ENCODE measurements at regions not wholly inside any gene's neighbourhood (a gene's known extent, or its start where the extent isn't known, plus 50 kb on each side); places are given as distances from the start of the nearest gene placed in this dataset.

DNA sequence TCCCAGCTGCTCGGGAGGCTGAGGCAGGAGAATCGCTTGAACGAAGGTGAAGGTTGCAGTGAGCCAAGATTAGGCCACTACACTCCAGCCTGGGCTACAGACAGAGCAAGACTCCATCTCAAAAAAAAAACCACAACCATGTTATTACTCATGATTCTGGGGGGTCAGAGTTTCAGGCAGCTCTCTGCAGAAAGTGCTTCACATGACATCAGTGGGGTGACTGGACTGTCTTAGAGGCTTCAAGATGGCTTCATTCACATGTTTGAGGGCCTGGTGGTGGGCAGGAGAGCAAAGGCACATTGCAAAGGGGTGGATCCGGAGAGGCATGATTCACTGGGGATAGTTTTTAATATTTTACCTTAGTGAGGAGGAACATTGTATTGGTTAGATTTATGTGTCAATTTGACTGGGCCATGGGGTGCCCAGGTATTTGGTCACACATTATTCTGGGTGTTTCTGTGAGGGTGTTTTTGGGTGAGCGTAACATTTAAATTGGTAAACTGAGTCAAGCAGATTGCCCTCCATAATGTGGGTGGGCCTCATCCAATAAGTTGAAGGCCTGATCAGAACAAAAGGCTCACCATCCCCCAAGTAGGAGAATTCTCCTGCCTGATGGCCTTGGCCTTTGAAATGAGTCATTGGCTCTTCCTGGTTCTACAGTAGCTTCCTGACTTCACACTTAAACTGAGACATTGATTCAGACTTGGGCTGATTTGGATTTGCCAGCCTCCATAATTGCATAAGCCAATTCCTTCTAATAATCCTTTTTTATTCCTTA is 109.8 kb downstream of the GOSR1 start:
- no peaks in the 10 kb centered on the region for H3K4me1 ChIP-seq (ENCODE audit: control insufficient read depth, insufficient read depth, low read length)
- POLR2A ChIA-PET = no interaction called here
- intact Hi-C loops (cut with micrococcal nuclease; ENCODE audit: unreplicated experiment) = no loop called here
- no TSS peak for BruUV-seq (replicated peaks)
- H4K20me1 ChIP-seq (ENCODE audit: control insufficient read depth, insufficient read depth) = no peaks in the 10 kb centered on the region
- TF ChIP-seq RUNX3 (IDR thresholded peaks at IDR 0.05; ENCODE audit: low read length) (peak; percentile 53), YY1 (IDR thresholded peaks at IDR 0.05; ENCODE audit: low read depth, low read length) (peak; percentile 49; the same call in 1 of the 2 replicates), TCF7 (IDR thresholded peaks at IDR 0.05; ENCODE audit: borderline replicate concordance) (no peak)
- no peaks in the 10 kb centered on the region for H3K27me3 ChIP-seq (replicated peaks in 1 of 2; ENCODE audit: control insufficient read depth in 2 of 2, insufficient read depth in 2 of 2, low read length in 1 of 2)
- no peaks in the 10 kb centered on the region for H3K9me3 ChIP-seq (replicated peaks; ENCODE audit: control insufficient read depth, insufficient read depth, low read length)
- 61% methylated on average over 5 of the region's 5 CpGs for WGBS (ENCODE audit: insufficient coverage, insufficient replicate concordance, low lambda C conversion rate, missing lambda C conversion rate)
- H3K36me3 ChIP-seq (ENCODE audit: control insufficient read depth in 2 of 2, insufficient read depth in 2 of 2, low read length in 1 of 2) = no peaks in the 10 kb centered on the region
- CTCF ChIA-PET = no interaction called here
- RAD21 ChIA-PET (ENCODE audit: unreplicated experiment) = no interaction called here
- peak; percentile 46 for ATAC-seq
- FAIRE-seq = no peak
- no peak overlapping the region for H2AFZ ChIP-seq (ENCODE audit: control insufficient read depth, low read depth, low read length)
- in situ Hi-C loops (cut with MboI) = no loop called here
- H3K4me2 ChIP-seq (ENCODE audit: control insufficient read depth, insufficient read depth) = no peak overlapping the region
- H3K4me3 ChIP-seq = no peak overlapping the region
- H3K79me2 ChIP-seq (ENCODE audit: control insufficient read depth, insufficient read depth, low read length) = no peaks in the 10 kb centered on the region
- no peak overlapping the region for H3K9ac ChIP-seq (ENCODE audit: control insufficient read depth, insufficient read depth, low read length)
- DNase-seq (ENCODE audit: low read depth, low spot score) = no peak
- no peak overlapping the region for H3K27ac ChIP-seq (ENCODE audit: control insufficient read depth, insufficient read depth)
- SMC1A ChIA-PET (ENCODE audit: uncharacterized antibody, unreplicated experiment) = no interaction called here

DNA sequence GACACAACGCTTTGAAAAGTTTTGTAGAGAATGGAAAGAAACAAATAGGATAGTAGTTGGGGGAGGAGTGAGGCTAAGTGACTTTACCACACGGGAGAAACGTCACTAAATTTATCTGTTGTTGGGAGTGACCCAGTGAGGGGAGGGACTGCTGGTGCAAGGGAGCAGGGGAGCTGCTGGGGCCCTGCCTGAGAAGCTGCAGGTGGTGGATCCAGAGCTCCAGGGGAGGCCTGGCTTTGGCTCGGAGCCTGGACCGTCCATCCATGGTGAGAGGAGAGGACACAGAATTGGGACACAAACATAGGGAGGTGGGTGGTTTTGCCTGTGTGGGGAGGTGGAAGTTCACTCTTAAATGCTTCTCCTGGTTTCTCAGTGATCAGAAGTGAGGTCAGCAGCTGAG is 107.6 kb downstream of the GOSR1 start:
- Histone ChIP-seq H3K4me3 (no peak overlapping the region), H3K79me2 (ENCODE audit: control insufficient read depth, insufficient read depth, low read length) (no peaks in the 10 kb centered on the region), H3K27ac (ENCODE audit: control insufficient read depth, insufficient read depth) (no peak overlapping the region), H3K4me1 (ENCODE audit: control insufficient read depth, insufficient read depth, low read length) (no peaks in the 10 kb centered on the region), H4K20me1 (ENCODE audit: control insufficient read depth, insufficient read depth) (no peaks in the 10 kb centered on the region), H3K9ac (ENCODE audit: control insufficient read depth, insufficient read depth, low read length) (no peak overlapping the region), H3K27me3 (replicated peaks in 1 of 2; ENCODE audit: control insufficient read depth in 2 of 2, insufficient read depth in 2 of 2, low read length in 1 of 2) (no peaks in the 10 kb centered on the region), H3K9me3 (replicated peaks; ENCODE audit: control insufficient read depth, insufficient read depth, low read length) (no peaks in the 10 kb centered on the region), H3K36me3 (ENCODE audit: control insufficient read depth in 2 of 2, insufficient read depth in 2 of 2, low read length in 1 of 2) (no peaks in the 10 kb centered on the region), H2AFZ (ENCODE audit: control insufficient read depth, low read depth, low read length) (no peak overlapping the region), H3K4me2 (ENCODE audit: control insufficient read depth, insufficient read depth) (no peak overlapping the region)
- DNase-seq (ENCODE audit: low read depth, low spot score) (no peak), FAIRE-seq (no peak), ATAC-seq (no peak)
- ChIA-PET POLR2A (no interaction called here), SMC1A (ENCODE audit: uncharacterized antibody, unreplicated experiment) (no interaction called here), CTCF (no interaction called here), RAD21 (ENCODE audit: unreplicated experiment) (no interaction called here)
- 40% methylated on average over 5 of the region's 5 CpGs for WGBS (ENCODE audit: insufficient coverage, insufficient replicate concordance, low lambda C conversion rate, missing lambda C conversion rate)
- TF ChIP-seq MTA2 (IDR thresholded peaks at IDR 0.05; ENCODE audit: low read depth) = no peak
- in situ Hi-C loops (cut with MboI) (no loop called here), intact Hi-C loops (cut with micrococcal nuclease; ENCODE audit: unreplicated experiment) (no loop called here)
- BruUV-seq (replicated peaks) = no TSS peak

All from GM12878 (cell line).